ENCODE measurements at regions not wholly inside any gene's neighbourhood (a gene's known extent, or its start where the extent isn't known, plus 50 kb on each side); places are given as distances from the start of the nearest gene placed in this dataset.

- H3K79me2 ChIP-seq (ENCODE audit: insufficient read depth, low read length), result no peaks in the 10 kb centered on the region
- no peaks in the 10 kb centered on the region for H3K9me3 ChIP-seq (ENCODE audit: low read length)
- TF ChIP-seq CTCF (IDR thresholded peaks at IDR 0.05; ENCODE audit: low read length) (no peak), EZH2 (IDR thresholded peaks at IDR 0.05; ENCODE audit: borderline replicate concordance, low read length) (no peak)
- no peak overlapping the region for H3K27ac ChIP-seq (ENCODE audit: low read depth, low read length, poor library complexity, severe bottlenecking)
- H4K20me1 ChIP-seq (ENCODE audit: insufficient read depth, low read length), result no peaks in the 10 kb centered on the region
- no peak overlapping the region for H3K4me3 ChIP-seq (ENCODE audit: low read depth, low read length, poor library complexity, severe bottlenecking)
- no peaks in the 10 kb centered on the region for H3K9me2 ChIP-seq (ENCODE audit: low read depth, low read length)
- no peaks in the 10 kb centered on the region for H3K4me1 ChIP-seq (ENCODE audit: insufficient read depth, low read length, severe bottlenecking)
- H3K9ac ChIP-seq (ENCODE audit: low read length), result no peak overlapping the region
- H2AFZ ChIP-seq (ENCODE audit: low read length), result no peak overlapping the region
- no peaks in the 10 kb centered on the region for H3K36me3 ChIP-seq (ENCODE audit: insufficient read depth, low read length)
- no peak overlapping the region for H3K4me2 ChIP-seq (ENCODE audit: low read length)
- H3F3A ChIP-seq (ENCODE audit: insufficient read depth, low read length), result no peaks in the 10 kb centered on the region
- H3K27me3 ChIP-seq (ENCODE audit: insufficient read depth, low read length), result no peaks in the 10 kb centered on the region
Observed at GRCh38 chr2:234764372-234764771, 187.4 kb upstream of the SH3BP4 start.

GRCh38 chr2:234763002-234763873 is 188.6 kb upstream of the SH3BP4 start:
- Histone ChIP-seq H3K4me2 (ENCODE audit: low read length) (no peak overlapping the region), H3K27ac (ENCODE audit: low read depth, low read length, poor library complexity, severe bottlenecking) (no peak overlapping the region), H3K9me3 (ENCODE audit: low read length) (no peaks in the 10 kb centered on the region), H4K20me1 (ENCODE audit: insufficient read depth, low read length) (no peaks in the 10 kb centered on the region), H3K9me2 (ENCODE audit: low read depth, low read length) (no peaks in the 10 kb centered on the region), H3F3A (ENCODE audit: insufficient read depth, low read length) (no peaks in the 10 kb centered on the region), H3K36me3 (ENCODE audit: insufficient read depth, low read length) (no peaks in the 10 kb centered on the region), H3K79me2 (ENCODE audit: insufficient read depth, low read length) (no peaks in the 10 kb centered on the region), H3K27me3 (ENCODE audit: insufficient read depth, low read length) (no peaks in the 10 kb centered on the region), H3K9ac (ENCODE audit: low read length) (no peak overlapping the region), H3K4me3 (ENCODE audit: low read depth, low read length, poor library complexity, severe bottlenecking) (no peak overlapping the region), H3K4me1 (ENCODE audit: insufficient read depth, low read length, severe bottlenecking) (no peaks in the 10 kb centered on the region), H2AFZ (ENCODE audit: low read length) (no peak overlapping the region)
- no peak for TF ChIP-seq CTCF (IDR thresholded peaks at IDR 0.05; ENCODE audit: low read length)
- no peak for TF ChIP-seq EZH2 (IDR thresholded peaks at IDR 0.05; ENCODE audit: borderline replicate concordance, low read length)

GRCh38 chr2:234761910-234762309 is 189.9 kb upstream of the SH3BP4 start:
- H3K9me3 ChIP-seq (ENCODE audit: low read length), result no peaks in the 10 kb centered on the region
- H3K27ac ChIP-seq (ENCODE audit: low read depth, low read length, poor library complexity, severe bottlenecking), result no peak overlapping the region
- no peaks in the 10 kb centered on the region for H3K79me2 ChIP-seq (ENCODE audit: insufficient read depth, low read length)
- no peak overlapping the region for H3K4me3 ChIP-seq (ENCODE audit: low read depth, low read length, poor library complexity, severe bottlenecking)
- H3K36me3 ChIP-seq (ENCODE audit: insufficient read depth, low read length), result no peaks in the 10 kb centered on the region
- no peak for TF ChIP-seq EZH2 (IDR thresholded peaks at IDR 0.05; ENCODE audit: borderline replicate concordance, low read length)
- no peak for TF ChIP-seq CTCF (IDR thresholded peaks at IDR 0.05; ENCODE audit: low read length)
- no peak overlapping the region for H2AFZ ChIP-seq (ENCODE audit: low read length)
- H3K4me1 ChIP-seq (ENCODE audit: insufficient read depth, low read length, severe bottlenecking), result no peaks in the 10 kb centered on the region
- no peak overlapping the region for H3K4me2 ChIP-seq (ENCODE audit: low read length)
- no peaks in the 10 kb centered on the region for H4K20me1 ChIP-seq (ENCODE audit: insufficient read depth, low read length)
- H3K9me2 ChIP-seq (ENCODE audit: low read depth, low read length), result no peaks in the 10 kb centered on the region
- H3K9ac ChIP-seq (ENCODE audit: low read length), result no peak overlapping the region
- no peaks in the 10 kb centered on the region for H3F3A ChIP-seq (ENCODE audit: insufficient read depth, low read length)
- no peaks in the 10 kb centered on the region for H3K27me3 ChIP-seq (ENCODE audit: insufficient read depth, low read length)

Data from OCI-LY1 (cell line).